ENCODE measurements at regions not wholly inside any gene's neighbourhood (a gene's known extent, or its start where the extent isn't known, plus 50 kb on each side); places are given as distances from the start of the nearest gene placed in this dataset.

- H3K4me1 ChIP-seq = peaks cover 0 to 21% (median 6%) of the 10 kb centered on the region in 3 donors
- intact Hi-C loops (cut with DNase I) = no loop called here
- no peak for DNase-seq
- H3K36me3 ChIP-seq = no peaks in the 10 kb centered on the region
- H3K27ac ChIP-seq = peak overlapping the region in 3 of 4 donors; percentile 35 to 79 (median 67)
- no peak for TF ChIP-seq CTCF (IDR thresholded peaks at IDR 0.05)
- no peak for TF ChIP-seq POLR2A (IDR thresholded peaks at IDR 0.05)
- no peak overlapping the region for H3K4me3 ChIP-seq
- H3K9me3 ChIP-seq = peaks cover 0 to 6% (median 0%) of the 10 kb centered on the region in 3 donors
- 43 to 55% methylated on average over 8 of the region's 8 CpGs for WGBS, 2 donors
- peaks cover 0 to 61% (median 0%) of the 10 kb centered on the region in 4 donors for H3K27me3 ChIP-seq
Observed at GRCh38 chr15:98503970-98504369, 144.4 kb upstream of the IGF1R start.

- Histone ChIP-seq H3K4me1 (peaks cover 0 to 21% (median 6%) of the 10 kb centered on the region in 3 donors), H3K27me3 (peaks cover 0 to 60% (median 0%) of the 10 kb centered on the region in 4 donors), H3K4me3 (no peak overlapping the region), H3K9me3 (peaks cover 0 to 3% (median 0%) of the 10 kb centered on the region in 3 donors), H3K27ac (peak overlapping the region in 3 of 4 donors; percentile 3 to 67 (median 35)), H3K36me3 (no peaks in the 10 kb centered on the region)
- intact Hi-C loops (cut with DNase I) = no loop called here
- no peak for DNase-seq
- 89 to 96% methylated on average over 6 to 9 of the region's 9 CpGs for WGBS, 2 donors
- no peak for TF ChIP-seq POLR2A (IDR thresholded peaks at IDR 0.05)
- no peak for TF ChIP-seq CTCF (IDR thresholded peaks at IDR 0.05)
Observed at GRCh38 chr15:98504998-98505397, 143.3 kb upstream of the IGF1R start.

GRCh38 chr15:98505611-98506031 is 142.7 kb upstream of the IGF1R start:
- no peaks in the 10 kb centered on the region for H3K36me3 ChIP-seq
- H3K4me3 ChIP-seq = no peak overlapping the region
- intact Hi-C loops (cut with DNase I) = no loop called here
- no peaks in the 10 kb centered on the region for H3K9me3 ChIP-seq
- 40 to 41% methylated on average over 5 to 6 of the region's 7 CpGs for whole genome bisulfite sequencing, 2 donors
- peak overlapping the region in 2 of 4 donors; percentile 3 to 48 for H3K27ac ChIP-seq
- no peak for DNase-seq
- H3K4me1 ChIP-seq = peaks cover 0 to 21% (median 6%) of the 10 kb centered on the region in 3 donors
- no peak for TF ChIP-seq POLR2A (IDR thresholded peaks at IDR 0.05)
- TF ChIP-seq CTCF (IDR thresholded peaks at IDR 0.05) = no peak
- peaks cover 0 to 54% (median 0%) of the 10 kb centered on the region in 4 donors for H3K27me3 ChIP-seq

GRCh38 chr15:98506172-98506571 is 142.2 kb upstream of the IGF1R start:
- H3K27ac ChIP-seq = peak overlapping the region in 2 of 4 donors; percentile 34 to 48
- H3K36me3 ChIP-seq = no peaks in the 10 kb centered on the region
- DNase-seq = no peak
- intact Hi-C loops (cut with DNase I) = no loop called here
- WGBS, 2 donors = 64 to 90% methylated on average over 7 of the region's 7 CpGs
- H3K4me3 ChIP-seq = no peak overlapping the region
- peaks cover 0 to 21% (median 6%) of the 10 kb centered on the region in 3 donors for H3K4me1 ChIP-seq
- H3K27me3 ChIP-seq = peaks cover 0 to 49% (median 0%) of the 10 kb centered on the region in 4 donors
- TF ChIP-seq POLR2A (IDR thresholded peaks at IDR 0.05) (no peak), CTCF (IDR thresholded peaks at IDR 0.05) (no peak)
- H3K9me3 ChIP-seq = no peaks in the 10 kb centered on the region

- TF ChIP-seq CTCF (IDR thresholded peaks at IDR 0.05) (no peak), POLR2A (IDR thresholded peaks at IDR 0.05) (no peak)
- no peak overlapping the region for H3K4me3 ChIP-seq
- 36 to 44% methylated on average over 4 to 7 of the region's 7 CpGs for WGBS, 2 donors
- peaks cover 0 to 43% (median 0%) of the 10 kb centered on the region in 4 donors for H3K27me3 ChIP-seq
- H3K9me3 ChIP-seq = no peaks in the 10 kb centered on the region
- intact Hi-C loops (cut with DNase I) = no loop called here
- no peak overlapping the region for H3K27ac ChIP-seq
- H3K4me1 ChIP-seq = peaks cover 0 to 21% (median 6%) of the 10 kb centered on the region in 3 donors
- H3K36me3 ChIP-seq = no peaks in the 10 kb centered on the region
- DNase-seq = no peak
Observed at GRCh38 chr15:98506711-98507110, 141.6 kb upstream of the IGF1R start.

Measured in esophagus squamous epithelium (tissue), 5 donors.